CD4-positive, alpha-beta T cell treated with Interleukin-15 for 4 hours (primary cell): ENCODE measurements at regions not wholly inside any gene's neighbourhood (a gene's known extent, or its start where the extent isn't known, plus 50 kb on each side); places are given as distances from the start of the nearest gene placed in this dataset.

ENCODE experiments used
- DNase-seq: peaks from one replicate; pipeline ENCODE4 v3.0.0-alpha.2; 2020; ENCODE audit warnings: low spot score

DNA sequence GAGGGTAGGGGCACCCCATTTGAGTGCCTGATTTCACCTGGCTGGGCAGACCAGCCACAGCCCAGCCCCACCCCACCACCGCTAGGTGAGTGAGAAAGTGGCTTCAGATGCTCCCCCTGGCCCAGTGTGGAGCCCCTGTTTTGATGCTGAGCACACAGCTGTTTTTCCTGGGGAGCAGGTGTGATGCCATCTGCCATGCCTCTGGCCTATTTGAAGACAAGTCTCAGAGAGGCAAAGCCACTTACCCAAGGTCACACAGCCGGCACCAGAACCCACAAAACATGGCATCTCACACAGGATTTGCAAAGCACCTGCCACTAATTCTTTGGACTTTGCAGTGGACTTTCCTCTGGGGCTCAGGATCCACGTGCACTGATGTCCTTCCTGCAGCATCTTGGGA is 131.3 kb downstream of the INHBB start:
- no peak for DNase-seq

DNA sequence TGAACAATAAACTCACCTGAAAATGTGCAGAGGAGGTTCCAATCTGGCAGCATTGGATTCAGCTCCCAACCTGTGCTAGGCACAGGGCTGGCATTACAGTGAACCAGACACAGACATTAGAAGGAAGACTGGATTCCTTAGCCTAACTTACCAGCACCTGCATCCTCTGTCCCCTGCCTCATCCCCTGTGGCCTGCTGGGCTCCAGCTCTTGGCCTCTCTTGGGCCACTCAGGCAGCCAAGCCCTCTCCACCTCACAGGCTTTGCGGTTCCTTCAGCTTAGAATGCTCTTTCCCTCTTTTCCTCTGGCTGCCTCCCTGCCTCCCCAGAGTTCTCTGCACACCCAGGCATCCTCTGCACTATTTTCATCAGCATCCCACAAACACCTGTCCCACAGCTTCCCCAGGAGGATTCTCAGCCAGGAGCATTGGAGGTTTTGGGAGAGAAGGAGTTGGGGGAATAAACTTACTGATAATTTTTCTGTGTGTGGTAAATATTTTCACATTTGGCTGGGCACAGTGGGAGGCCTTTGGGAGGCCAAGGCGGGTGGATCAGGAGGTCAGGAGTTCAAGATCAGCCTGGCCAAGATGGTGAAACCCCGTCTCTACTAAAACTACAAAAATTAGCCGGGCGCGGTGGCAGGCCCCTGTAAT is 132.0 kb downstream of the INHBB start:
- DNase-seq = no peak

DNA sequence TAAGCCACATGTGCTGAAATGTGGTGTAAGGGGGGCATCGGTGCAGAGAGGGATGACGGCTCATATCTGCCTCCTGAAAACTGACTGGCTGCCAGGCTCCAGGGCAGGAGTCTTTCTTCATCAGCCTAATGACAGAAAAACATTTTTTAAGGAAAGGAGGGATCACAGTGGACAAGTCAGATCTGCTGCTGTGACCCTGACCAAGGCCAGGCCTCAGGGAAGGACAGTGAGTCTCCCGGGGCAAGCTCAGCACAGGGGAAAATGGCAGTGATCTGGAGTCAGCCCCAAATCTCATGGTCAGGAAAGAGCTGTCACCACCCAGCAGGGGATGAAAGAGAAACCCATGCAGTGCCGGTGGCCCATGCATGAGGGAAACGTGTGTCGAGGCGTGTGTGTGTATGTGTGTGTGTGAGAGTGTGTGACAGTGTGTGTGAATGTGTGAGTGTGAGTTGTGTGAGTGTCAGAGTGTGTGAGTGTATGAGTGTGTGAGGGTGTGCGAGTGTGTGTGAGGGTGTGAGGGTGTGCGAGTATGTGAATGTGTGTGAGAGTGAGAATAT is 134.5 kb downstream of the INHBB start:
- no peak for DNase-seq

DNA sequence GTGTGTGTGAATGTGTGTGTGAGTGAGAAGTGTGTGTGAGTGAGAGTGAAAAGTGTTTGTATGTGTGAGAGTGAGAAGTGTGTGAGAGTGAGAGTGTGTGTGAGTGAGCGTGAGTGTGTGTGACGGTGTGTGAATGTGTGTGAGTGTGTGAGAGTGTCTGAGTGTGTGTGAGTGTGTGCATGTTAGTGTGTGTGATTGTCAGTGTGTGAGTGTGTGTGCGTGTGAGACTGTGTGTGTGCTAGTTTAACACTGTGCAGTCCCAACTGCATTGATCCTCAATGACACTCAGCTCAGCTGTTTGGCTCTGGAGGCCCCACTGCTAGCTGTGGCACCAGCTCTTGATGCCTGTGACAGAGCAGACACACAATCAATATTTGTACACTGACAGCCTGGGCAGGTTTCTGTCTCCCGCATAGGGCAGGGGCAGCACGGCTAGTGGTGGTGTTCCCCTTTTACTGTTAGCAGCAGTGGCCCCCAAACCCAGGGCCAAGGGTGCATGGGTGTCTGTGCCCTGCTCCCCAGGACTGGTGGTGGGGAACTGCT is 135.0 kb downstream of the INHBB start:
- no peak for DNase-seq

DNA sequence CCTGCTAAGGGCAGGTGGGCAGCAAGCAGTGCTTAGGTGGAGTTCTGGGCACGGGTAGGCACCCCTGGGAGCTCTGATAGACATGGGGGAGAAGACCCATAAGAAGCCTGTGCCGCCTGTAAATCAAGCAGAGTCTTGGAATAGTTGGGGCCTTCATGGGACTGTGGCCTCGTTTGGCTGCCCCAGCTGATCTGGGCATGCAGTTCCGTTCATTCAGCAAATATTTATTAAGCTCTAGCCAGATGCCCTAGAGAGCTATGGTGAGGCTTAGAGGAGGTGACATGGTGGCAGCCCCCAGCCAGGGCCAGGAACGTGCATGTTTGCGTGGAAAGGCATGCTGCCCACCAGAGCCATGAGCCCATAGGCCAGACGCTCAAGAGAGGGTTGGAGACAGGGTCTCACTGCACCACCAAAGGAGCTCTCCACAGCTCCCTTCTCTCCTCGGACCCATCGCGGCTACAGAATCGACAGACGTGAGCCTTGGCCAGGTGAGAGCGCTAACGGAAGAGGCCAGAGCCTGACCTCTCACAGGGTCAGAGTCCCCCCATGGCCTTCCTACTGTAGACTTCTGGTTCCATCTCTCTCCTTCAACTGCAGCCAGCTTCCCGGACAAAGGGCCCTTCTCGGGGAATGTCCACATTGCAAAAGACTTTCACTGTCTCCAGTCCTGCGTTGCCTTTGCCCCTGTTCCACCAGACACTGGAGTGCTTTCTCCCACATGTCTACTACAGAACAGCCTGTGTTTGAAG is 135.7 kb downstream of the INHBB start:
- no peak for DNase-seq

DNA sequence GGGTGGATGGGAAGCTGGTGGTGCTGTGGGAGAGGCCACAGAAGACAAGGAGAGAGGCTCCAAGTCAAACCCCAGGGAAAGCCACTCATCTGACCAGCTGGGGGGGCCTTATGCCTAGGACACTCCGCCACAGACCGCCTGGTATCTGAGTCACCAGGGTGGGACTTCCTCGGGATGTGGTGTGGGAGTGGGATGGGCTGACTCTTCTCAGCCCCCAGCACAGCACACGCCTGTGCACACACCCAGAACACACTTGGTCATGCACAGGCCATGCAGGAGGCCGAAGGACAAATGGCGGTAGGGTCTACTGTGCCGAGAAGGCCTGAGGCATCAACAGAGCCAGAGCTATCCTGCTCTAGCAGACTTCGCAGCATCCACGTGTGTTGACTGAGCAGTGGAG is 136.4 kb downstream of the INHBB start:
- no peak for DNase-seq

DNA sequence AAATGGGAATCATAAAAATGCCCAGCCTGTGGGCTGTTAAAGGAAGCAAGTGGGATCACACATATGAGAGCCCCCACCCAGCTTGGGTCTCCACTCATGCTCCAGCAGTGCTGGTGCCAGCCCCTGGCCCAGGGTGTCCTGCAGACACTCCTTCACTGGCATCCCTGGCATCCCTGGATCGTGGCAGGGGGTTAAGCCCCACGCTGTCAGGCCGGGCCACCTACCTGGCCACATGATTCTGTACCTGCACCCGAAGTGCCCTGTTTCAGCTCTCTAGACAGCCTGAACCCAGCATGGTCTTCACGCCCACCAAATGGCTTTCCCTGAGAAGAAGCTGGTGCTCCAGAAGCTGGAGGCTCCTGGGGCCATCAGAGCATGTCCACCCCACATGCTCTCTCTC is 137.4 kb downstream of the INHBB start:
- DNase-seq = no peak

DNA sequence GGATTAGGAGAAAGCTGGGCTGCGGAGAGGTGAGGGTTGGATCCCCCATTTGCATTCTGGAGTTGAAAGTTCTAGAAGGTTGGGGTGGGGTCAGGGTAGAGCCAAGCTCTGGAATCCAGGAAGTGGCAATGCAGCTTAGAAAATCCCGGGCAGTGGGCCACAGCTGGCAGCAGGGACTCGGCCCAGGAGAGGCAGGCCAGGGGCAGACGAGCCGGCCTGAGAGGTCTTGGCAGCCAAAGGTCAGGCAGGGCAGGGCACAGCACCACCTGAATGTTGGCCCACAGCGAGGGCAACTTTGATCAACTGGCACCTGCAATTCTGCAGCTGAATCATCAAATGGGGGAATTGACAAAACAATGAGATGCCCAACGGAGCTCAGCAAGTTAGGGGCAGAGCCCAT is 139.2 kb downstream of the INHBB start:
- no peak for DNase-seq

DNA sequence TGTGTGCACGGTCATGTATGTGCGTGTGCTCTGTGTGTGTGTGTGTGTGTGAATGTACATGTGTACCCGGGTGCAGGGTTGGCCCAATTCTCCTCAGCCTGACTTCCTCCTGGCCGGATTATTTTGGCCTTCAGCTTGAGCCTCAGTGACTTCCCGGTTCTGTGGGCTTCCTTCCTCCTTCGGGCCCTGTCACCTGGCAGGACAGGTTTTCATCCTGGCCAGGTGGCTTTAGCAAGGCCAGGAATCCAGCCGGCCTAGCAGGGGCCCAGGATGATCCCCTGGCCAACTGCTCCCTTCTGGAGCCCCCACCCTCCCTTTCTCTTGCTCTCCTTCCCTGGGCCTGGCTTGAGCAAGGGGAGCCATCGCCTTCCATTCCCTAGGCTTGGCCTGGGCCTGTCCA is 140.5 kb downstream of the INHBB start:
- no peak for DNase-seq

DNA sequence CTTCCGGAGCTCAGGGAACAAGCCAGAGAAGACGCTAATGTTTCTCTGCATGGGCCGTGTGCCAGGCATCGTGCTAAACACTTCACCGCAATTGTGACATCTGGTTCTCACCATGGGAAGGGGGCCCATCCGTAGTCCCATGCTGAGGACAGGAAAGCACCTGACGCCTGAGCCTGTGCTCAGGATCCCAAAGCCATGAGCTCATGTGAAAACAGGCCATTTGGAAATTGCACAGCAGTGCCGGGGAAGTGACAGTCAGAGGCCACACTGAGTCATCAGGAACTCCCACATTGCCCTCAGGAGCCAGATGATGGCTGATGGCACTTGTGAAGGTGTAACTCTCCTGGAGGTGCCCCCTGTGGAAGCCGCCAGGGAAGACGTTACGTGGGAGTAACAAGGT is 141.0 kb downstream of the INHBB start:
- DNase-seq = no peak

DNA sequence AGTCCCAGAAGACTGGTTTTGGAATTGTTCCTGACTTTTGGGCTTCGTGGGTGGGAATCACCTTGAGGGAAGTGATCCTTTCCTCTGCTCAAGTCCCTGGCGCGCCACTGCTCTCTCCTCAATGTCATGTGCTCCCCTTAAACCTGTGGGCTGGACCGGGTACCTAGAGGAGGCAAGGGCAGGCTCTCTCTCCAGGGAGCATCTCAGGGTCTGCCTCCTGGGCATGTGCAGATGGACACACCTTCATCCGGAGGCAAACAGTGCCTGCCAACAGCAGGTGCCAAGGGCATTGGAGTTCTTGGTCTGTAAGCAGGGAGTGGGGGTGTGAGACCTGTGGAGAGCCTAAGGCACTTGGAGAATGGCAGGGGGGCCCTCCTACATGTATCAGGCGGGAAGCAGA is 142.6 kb downstream of the INHBB start:
- DNase-seq = no peak

DNA sequence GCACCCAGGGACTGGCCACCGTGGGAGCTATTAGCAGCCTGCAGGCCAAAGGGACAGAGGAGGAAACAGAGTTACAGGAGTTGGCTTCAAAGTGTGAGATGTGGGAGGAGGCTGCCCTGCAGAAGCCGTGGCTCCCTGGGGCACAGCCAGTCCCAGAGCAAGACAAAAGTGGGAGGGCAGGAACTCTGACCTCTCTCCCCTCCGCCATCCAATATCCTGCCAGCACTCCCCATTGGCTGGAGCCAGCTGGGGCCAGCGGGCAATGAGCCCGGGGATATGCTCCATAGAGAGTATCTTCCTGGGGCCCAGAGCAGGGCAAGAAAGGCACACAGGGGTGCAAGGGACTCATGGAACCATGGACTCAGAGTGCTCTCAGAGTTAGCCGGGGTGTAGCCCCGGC is 143.1 kb downstream of the INHBB start:
- no peak for DNase-seq

DNA sequence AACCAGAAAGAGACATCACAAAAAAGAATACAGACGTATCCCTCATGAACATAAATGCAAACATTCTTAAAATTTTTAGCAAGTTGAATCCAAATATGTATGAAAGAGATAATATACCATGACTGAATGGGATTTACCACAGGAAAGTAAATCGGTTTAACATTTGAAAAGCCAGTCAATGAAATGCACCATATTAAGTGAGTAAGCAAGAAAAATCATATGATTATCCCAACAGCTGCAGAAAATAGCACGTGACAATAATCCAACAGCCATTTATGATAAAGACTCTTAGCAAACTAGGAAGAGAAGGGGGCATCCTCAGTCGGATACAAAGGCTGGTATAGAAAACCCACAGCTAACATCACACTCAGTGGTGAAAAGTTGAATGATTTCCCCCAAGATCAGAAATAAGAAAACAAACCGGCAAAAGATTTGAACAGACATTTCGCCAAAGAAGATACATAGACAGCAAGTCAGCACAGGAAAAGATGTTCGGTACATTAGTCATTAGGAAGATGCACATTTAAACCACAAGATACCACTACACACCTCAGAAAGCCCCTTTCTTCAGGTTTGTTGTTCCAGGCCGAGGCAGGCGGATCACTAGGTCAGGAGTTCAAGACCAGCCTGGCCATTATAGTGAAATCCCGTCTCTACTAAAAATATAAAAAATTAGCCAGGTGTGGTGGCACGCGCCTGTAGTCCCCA is 144.3 kb downstream of the INHBB start:
- no peak for DNase-seq

DNA sequence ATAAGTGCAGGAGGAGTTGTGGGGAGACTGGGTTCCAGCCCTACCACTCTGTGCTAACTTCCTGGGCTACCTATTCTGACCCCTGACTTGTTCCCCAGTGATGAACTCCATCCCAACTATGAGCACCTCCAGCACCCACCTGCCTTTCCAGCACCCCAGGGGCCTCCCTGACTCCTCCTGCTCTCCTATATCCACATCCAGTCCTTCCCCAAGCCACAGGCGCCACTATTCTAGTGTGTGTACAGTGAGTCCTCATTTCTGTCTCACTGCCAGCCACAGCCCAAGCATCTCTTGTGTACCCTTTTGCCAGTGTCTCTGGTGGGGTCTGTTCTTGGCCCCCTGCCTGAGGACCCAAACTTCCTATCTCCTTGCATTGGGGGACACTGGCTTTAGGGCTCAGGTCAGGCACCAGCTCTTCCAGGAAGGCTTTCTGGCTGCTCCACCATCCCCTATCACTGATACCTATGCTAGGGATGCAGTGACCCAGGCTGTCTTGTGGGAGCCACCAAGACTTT is 145.2 kb downstream of the INHBB start:
- DNase-seq = no peak

DNA sequence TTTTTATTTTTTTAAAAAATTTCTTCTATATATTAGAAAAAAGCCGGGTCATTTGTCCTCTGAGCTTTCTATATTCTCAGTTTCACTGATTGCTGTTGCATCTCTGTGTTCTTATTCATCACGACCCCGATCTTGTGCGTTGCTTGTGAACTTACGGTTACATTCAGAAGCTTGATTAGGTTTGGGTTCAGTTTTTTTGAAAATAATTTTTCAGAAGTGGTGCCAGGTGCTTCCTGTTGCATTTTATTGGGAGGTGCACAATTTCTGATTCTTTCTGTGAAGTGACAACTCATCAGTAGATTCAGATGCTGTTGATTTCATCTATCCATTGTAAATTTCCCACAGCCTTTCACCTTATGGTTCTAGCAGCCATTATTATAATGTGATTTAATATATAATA is 147.3 kb downstream of the INHBB start:
- no peak for DNase-seq

DNA sequence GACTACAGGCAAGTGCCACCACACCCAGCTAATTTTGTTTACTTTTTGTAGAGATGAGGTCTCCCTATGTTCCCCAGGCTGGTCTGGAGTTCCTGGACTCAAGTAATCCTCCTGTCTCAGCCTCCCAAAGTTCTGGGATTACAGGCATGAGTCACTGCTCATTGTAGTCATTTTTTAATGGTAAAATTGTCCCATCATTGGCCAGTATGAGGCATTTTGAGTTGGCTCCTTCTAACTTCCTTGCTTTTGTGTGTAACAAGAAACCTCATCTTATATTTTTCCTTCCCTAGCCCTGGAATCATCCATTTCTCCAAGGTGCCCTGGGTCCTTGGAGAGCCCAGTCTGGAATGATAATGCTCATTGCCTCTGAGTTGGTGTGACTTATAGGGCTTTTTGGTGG is 148.5 kb downstream of the INHBB start:
- DNase-seq = no peak

DNA sequence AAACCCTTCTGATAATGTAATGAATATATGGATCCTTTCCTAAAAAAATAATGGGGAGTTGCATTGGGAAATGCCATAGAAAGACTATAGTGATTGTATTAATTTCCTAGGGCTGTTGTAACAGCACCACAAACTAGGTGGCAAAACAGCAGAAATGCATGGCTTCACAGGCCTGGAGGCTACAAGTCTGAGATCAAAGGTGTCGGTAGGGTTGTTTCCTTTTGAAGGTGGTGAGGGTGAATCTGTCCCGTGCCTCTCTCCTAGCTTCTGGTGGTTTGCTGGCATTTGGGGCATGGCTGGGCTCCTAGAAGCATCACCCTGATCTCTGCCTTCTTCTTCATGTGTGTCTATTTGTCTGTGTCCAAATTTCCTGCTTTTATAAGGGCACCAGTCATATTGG is 149.7 kb downstream of the INHBB start:
- no peak for DNase-seq

DNA sequence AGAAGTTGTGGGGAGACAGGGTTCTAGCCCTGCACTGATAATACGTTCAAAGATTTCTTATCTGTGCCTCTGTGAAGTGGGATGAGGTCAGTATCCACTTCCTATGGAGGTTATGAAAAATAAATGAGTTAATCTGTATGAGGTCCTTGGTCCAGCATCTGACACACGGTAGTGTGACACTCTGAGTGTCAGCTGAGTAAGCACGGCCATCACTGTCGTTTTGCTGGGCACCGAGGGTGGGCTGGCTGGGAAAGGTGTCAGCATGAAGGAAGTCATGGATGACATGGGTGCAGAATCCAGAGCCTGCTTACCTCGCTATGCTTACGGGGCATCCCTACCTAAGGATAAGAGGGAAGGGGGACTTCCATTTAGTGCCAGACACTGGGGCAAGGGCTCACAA is 150.3 kb downstream of the INHBB start:
- no peak for DNase-seq

DNA sequence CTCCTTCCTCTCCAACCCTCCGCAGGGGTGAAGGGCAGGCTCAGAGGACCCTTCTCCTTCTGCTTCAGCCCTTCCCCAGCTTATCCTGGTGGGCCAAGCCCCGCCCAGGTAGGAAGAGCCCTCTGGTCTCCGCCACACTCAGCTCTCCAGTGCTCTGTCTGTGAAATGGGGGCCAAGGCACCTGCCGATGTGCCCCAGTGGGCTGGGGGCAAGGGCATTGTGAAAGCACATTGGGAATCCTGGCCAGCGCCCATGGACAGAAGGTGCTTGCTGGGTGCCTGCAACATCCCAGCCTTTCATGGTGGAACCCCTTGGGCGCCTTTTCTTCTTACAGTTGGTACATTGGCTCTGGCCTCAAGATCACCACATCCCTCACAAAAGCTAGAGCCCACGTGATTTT is 150.8 kb downstream of the INHBB start:
- DNase-seq = no peak

DNA sequence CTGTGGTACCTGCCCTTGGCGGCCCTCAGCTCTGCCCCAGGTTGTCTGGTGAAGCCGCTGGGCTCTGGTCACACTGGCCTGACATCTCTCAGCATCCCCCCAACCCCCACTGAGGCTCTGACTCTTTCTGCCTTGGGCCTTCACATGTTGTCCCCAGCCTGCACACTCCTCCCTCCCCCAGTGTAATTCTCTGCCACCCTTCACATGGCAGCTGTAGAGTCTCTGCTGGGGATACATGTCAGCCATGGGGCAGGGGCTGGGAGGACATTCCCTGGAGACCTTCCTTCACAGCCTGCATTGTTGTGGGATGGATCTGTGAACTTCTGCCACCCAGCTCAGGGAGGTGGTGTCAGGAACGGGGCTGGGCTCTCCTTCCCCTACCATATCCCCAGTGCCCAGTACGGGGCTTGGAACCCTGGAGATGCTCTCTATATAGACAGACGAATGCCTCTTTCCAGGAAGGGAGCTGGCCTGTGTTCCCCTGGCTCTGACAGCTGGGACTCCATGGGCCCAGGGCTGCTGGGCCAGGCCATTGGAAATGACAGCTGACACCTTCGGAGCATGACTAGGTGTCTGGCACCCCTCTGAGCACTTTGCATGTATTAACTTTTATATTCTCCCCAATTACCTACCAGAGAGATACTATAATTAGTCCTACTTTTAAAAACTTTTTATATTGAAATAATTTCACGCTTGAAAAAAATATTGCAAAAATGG is 151.5 kb downstream of the INHBB start:
- no peak for DNase-seq

DNA sequence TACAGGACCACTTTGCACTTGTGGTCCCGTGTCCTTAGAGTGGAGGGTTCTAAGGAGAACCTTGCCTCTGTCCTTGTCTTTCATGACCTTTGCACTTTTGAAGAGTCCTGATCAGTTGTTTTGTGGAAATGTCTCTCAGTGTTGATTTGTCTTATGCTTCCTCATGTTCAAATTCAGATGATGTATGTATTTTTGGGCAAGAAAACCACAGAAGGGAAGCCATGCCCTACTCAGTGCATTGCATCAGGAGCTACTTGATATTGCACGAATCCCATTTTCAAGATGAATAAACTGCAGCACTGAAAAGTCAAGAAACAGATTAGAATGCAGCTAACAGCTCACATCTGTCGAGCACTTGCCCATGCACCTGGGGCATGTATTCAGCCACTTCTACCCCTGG is 152.2 kb downstream of the INHBB start:
- DNase-seq = no peak
